Stimulated activated CD4-positive, alpha-beta T cell treated with anti-CD3 and anti-CD28 coated beads, Interleukin-4, amount 100 ng/mL, for 48 hours (primary cell): ENCODE measurements at regions not wholly inside any gene's neighbourhood (a gene's known extent, or its start where the extent isn't known, plus 50 kb on each side); places are given as distances from the start of the nearest gene placed in this dataset.

Experiments
- DNase-seq, 2 donors: peaks; one replicate each; pipeline ENCODE4 v3.0.0-alpha.2; 2020; ENCODE audit warnings: low read depth in 2 of 2

DNA sequence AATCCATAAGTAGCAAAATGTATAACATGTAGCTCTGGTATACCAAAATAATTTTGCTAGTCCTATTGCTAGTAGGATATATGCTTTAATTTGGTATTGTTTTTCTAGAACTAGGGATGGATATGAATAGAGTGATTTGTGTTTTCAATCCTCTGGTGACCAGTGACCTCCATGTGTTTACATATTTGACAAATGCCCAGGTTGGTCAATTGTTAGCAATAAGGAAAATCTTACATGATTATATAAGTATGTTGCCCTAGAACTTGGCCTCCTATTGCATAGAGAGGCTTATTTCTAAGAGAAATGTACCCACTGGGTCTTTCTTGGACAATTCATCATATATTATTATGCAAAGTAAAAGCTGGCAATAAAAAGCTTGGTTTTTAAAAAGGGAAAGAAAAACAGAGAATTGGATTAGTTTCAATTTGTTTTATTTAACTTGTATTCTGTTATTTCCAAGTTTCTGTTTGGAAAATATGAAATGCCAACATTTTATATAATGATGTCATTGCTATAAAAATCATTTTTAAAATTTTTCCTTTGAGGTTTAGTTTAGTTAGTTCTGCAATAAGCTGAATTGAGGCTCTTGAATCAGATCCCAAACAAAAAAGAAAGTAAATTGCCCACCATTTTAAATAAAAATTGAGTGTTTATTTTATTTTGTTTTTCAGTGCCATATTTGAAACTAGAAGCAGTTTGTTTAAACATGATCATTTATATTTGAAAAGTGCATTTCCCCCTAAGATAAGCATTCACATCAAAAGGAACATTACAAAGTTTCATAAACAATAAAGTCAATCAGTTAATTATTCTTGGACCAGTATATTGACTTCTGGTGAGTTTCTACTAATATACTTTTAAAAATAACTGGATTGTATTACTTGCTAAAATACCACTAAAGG is 210.9 kb downstream of the ZC3H11B start:
- DNase-seq, result no peak

GRCh38 chr1:219399446-219399845 is 213.5 kb downstream of the ZC3H11B start:
- no peak for DNase-seq

DNA sequence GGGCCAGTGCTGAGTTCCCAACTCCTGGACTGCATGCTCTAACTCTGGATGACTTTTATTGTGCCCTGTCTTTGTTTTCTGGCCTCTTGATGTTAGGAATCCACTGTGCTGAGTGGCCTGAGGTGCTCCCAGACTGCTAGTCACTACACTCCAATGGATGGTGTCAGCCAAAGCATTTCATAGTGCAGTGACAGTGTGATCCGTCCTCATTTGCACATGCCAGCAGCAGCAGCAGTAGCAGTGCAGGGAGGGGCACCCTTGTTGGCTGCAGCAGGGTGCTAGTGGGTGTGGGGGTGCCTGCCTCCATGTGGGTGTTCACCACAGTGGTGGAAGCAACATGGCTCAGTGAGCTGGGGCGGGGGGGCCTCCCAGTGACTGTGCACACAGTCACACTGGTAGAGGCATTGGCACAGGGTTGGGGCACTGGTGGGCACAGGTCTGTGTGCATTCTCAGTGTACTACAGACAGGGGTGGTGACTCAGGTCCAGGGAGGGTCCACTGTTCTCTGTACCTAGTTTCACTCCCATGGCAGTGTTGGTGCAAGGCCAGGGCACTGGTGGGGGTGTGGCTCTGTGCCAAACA is 214.0 kb downstream of the ZC3H11B start:
- no peak for DNase-seq

DNA sequence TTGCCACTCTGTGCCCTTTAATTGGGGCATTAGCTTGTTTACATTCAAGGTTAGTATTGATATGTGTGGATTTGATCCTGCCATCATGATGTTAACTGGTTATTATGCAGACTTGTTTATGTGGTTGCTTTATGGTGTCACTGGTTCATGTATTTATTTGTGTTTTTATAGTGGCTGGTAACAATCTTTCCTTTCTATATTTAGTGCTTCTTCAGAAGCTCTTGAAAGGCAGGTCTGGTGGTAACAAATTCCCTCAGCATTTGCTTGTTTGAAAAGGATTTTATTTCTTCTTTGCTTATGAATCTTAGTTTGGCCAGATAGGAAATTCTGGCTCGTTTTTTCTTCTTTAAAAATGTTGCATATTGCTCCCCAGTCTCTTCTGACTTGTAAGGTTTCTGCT is 215.4 kb downstream of the ZC3H11B start:
- DNase-seq, result no peak

DNA sequence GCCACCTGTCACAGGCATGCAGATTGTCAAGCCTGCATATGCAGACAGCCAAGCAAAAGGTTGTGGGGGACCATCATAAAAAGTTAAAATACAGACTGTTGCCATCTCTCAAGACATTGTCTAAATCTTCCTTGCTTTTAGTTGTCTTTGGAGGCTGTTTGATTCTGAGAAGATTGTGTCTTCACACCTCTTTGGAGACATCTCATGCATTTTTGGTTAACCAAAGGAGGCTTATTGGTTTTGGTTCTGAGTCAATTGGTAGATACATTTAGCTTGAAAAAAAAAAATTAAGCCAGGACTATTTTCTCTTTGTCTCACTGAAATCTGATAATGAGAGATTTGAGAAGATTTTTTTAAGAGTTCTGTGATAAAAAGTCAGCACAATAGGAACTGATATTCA is 217.6 kb downstream of the LYPLAL1 start:
- no peak for DNase-seq

- no peak for DNase-seq
Observed at GRCh38 chr1:219387211-219387610, 213.5 kb downstream of the LYPLAL1 start.

- peak; percentile 3 to 8 for DNase-seq
Observed at GRCh38 chr1:219385787-219386427, 212.2 kb downstream of the LYPLAL1 start.

DNA sequence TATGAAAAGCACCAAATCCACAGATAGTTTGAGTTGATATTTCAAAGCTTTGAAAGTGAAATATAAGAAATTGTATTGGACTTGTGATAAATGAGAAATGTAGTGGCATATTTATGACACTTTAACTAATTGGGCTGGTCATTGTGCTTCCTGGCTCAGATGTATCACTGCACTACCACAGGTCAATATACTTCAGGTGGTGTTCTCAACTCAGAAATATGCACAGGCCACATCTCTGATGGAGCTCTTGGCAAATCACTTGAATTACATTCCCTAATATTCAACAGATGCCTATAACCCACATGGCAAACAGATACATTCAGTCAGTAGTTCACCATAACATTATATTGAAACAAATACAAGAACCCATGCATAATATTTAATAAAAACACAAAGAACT is 209.6 kb downstream of the LYPLAL1 start:
- DNase-seq, result no peak

DNA sequence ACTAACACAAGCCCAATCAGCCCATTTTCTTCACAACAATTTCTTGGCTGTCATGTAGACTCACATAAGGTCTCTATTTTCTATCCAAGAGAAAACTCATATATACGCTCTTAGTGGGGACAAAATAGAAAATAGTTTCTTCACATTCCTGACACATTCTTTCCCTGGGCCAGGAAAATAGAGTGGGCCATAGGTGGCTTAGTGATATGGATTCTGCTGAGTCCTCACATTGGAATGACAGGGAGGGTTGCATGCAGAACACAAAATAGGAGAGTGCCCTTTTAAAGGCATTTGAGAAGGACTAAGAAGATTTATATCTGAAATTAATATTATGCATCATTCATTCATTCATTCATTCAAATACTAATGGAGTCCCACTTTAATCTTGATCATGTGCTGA is 207.7 kb downstream of the LYPLAL1 start:
- DNase-seq, result no peak

- no peak for DNase-seq
Observed at GRCh38 chr1:219380463-219380862, 206.8 kb downstream of the LYPLAL1 start.

DNA sequence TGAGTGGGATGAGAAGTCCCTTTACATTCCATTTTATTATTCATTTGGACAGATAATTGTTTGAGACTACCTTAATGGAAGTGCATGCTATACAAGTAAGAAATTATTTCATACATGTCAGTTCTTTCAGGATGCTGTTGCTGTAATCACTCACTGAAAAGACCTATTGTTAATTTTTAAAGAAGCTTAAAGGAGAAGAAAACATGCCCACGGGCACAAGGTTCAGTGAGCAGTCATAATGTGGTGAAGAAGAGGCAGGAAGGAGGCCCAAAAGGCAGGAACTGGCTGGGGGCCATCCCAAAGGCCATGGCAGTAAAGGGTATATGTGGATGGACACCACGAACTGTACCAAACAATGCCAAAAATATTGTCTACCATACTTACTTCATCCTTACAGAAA is 206.0 kb downstream of the LYPLAL1 start:
- DNase-seq, result no peak

DNA sequence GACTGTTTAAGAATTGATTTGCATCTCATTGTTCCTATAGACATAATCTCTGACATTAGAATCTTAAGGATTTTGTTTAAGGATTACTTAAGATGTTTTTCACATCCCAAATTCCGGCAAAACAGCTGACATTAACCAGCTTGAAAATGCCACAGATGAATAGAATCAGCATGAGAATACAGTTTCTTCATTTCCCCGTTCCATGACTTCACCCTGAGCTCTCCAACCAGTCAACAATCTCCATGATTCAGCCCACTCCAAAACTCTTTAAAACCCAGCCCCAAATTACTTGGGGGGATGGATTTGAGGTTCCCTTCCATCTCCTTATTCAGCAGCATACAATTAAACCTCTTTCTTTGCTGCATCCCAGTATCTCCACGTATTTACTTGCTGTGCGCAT is 201.0 kb downstream of the LYPLAL1 start:
- no peak for DNase-seq

DNA sequence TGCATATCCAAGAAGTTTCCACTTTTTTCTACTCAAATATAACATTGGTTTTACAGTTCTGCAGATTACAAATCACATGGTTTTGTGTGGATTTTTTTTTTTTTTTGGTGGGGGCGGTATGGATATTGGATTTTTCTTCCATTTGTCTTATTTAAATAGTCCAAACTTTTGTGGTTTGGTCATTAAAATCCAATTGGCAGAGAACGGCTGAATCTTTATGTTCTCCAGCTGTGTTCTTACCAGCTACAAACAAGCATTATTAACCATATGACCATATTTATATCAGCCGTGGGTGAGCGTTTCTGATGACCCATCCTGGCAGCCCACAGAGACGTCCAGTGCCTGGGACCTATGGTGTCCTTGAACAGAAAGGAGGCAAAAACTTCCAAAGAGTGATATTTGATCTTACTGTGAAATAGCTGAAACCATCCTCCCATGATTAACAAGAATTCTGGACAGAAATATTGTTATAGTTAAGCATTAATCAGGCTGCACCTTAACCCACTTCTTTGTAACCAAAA is 200.4 kb downstream of the LYPLAL1 start:
- no peak for DNase-seq

DNA sequence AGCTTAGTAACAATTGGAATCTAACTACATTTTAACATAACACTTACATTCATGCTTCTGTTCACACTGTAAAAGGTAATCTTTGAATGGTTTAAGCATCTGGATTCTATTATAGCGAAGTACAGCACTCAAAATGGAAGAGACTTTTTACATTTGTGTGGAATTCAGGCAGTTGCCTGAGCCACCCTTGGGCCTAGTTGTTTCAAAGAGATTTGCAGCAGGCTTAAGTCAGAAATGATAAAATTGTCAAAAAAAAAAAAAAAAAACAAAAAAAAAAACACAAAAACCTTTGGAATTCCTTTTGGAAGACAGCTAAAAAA is 199.9 kb downstream of the LYPLAL1 start:
- no peak for DNase-seq

- DNase-seq, result no peak
Observed at GRCh38 chr1:219372916-219373615, 199.4 kb downstream of the LYPLAL1 start.

- no peak for DNase-seq
Observed at GRCh38 chr1:219371471-219371870, 197.8 kb downstream of the LYPLAL1 start.

DNA sequence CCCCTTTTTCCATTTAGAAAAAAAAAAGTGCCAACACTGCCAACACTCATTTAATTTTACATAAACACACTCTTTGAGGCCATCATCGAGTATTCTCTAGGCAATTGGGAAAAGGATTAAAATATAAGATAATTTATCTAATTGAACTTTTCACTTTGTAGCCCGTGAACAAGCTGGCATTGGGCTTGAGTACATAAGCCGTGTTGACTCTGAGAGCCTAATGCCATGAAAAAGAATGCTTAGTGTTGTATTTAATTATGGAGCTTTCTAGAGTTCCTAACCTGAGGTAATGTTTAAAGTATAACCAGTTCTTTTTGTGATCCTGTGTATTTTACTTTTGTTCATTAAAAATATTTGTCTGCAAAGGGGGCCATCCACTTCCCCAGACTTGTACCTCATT is 193.8 kb downstream of the LYPLAL1 start:
- DNase-seq, result no peak

GRCh38 chr1:219365451-219365850 is 191.8 kb downstream of the LYPLAL1 start:
- no peak for DNase-seq

GRCh38 chr1:219362702-219363101 is 189.0 kb downstream of the LYPLAL1 start:
- no peak for DNase-seq

GRCh38 chr1:219359126-219359525 is 185.4 kb downstream of the LYPLAL1 start:
- DNase-seq, result no peak

GRCh38 chr1:219358080-219358479 is 184.4 kb downstream of the LYPLAL1 start:
- DNase-seq, result no peak

GRCh38 chr1:219354962-219355361 is 181.3 kb downstream of the LYPLAL1 start:
- DNase-seq, result no peak
